ENCODE measurements at regions not wholly inside any gene's neighbourhood (a gene's known extent, or its start where the extent isn't known, plus 50 kb on each side); places are given as distances from the start of the nearest gene placed in this dataset.
A peak's percentile ranks its signal among the peaks of the same experiment; 100 is the strongest.

DNA sequence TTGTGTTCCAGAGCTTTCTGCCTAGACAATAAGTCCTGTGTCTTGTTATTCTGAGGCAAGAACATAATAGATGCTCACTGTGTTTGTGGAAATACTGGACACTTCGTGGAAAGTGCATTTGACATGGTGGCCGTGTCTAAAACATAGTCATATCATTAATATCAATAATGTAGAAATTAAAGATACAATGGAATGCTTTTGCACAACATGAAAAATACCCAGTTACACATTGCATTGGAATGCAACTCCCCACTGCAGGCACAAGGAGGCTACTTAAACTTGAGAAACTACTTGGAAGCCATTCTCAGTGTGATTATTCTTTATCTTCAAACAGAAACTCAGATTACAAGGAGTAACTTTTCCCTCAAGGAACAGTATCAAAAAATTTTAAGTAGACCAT is 145.3 kb upstream of the ZNF462 start:
- no peaks in the 10 kb centered on the region for H3F3A ChIP-seq (ENCODE audit: low read depth)
- H3K36me3 Mint-ChIP-seq = peaks cover 1% of the 10 kb centered on the region
- H3K9ac ChIP-seq = no peak overlapping the region
- no peak for DNase-seq (ENCODE audit: low spot score)
- no peaks in the 10 kb centered on the region for H3K79me2 ChIP-seq (ENCODE audit: low read depth)
- no peaks in the 10 kb centered on the region for H3K27me3 ChIP-seq
- H3K27ac ChIP-seq = no peak overlapping the region
- H3K36me3 ChIP-seq = no peaks in the 10 kb centered on the region
- no peaks in the 10 kb centered on the region for H3K27me3 Mint-ChIP-seq (ENCODE audit: insufficient read depth, low read depth)
- peaks cover 3% of the 10 kb centered on the region for H3K4me1 ChIP-seq
- H3K4me2 ChIP-seq = no peak overlapping the region
- H3K4me3 ChIP-seq = no peak overlapping the region
- TF ChIP-seq, protein P1, sequence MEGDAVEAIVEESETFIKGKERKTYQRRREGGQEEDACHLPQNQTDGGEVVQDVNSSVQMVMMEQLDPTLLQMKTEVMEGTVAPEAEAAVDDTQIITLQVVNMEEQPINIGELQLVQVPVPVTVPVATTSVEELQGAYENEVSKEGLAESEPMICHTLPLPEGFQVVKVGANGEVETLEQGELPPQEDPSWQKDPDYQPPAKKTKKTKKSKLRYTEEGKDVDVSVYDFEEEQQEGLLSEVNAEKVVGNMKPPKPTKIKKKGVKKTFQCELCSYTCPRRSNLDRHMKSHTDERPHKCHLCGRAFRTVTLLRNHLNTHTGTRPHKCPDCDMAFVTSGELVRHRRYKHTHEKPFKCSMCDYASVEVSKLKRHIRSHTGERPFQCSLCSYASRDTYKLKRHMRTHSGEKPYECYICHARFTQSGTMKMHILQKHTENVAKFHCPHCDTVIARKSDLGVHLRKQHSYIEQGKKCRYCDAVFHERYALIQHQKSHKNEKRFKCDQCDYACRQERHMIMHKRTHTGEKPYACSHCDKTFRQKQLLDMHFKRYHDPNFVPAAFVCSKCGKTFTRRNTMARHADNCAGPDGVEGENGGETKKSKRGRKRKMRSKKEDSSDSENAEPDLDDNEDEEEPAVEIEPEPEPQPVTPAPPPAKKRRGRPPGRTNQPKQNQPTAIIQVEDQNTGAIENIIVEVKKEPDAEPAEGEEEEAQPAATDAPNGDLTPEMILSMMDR (IDR thresholded peaks at IDR 0.05) = no peak
- TF ChIP-seq EZH2phosphoT487 (IDR thresholded peaks at IDR 0.05) (no peak), EZH2 (IDR thresholded peaks at IDR 0.05) (no peak)
- no peaks in the 10 kb centered on the region for H4K20me1 ChIP-seq (ENCODE audit: low read depth)
- no peak overlapping the region for H2AFZ ChIP-seq (replicated peaks)
- no peaks in the 10 kb centered on the region for H3K4me1 Mint-ChIP-seq
- H3K9me3 Mint-ChIP-seq = peaks cover 4% of the 10 kb centered on the region
- no peaks in the 10 kb centered on the region for H3K9me3 ChIP-seq (ENCODE audit: low read depth)
- no peak overlapping the region for H3K4me3 Mint-ChIP-seq
- no peak overlapping the region for H3K27ac Mint-ChIP-seq

DNA sequence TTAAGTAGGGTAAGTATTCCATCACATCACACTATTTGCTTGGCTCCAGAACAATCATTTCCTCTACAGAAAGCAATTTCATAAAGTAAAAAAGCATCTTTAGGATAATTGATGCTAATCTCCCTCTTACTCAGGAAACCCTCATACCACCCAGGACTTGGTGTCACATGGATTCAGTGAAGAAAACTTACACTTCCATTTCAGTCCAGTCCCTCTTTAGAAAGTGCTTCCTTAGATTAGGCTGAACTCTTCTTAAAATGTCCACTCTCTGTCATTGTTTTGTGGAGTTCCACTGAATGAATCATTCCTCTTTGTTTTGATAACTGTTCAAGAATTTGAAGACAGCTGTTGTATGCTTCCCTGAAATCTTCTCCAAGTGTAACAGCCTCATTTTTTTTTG is 144.0 kb upstream of the ZNF462 start:
- no peak overlapping the region for H3K27ac ChIP-seq
- Mint-ChIP-seq H3K4me3 (no peak overlapping the region), H3K36me3 (peaks cover 1% of the 10 kb centered on the region), H3K4me1 (no peaks in the 10 kb centered on the region), H3K9me3 (peaks cover 4% of the 10 kb centered on the region), H3K27me3 (ENCODE audit: insufficient read depth, low read depth) (no peaks in the 10 kb centered on the region), H3K27ac (no peak overlapping the region)
- DNase-seq (ENCODE audit: low spot score) = no peak
- H3K4me1 ChIP-seq = peaks cover 3% of the 10 kb centered on the region
- H2AFZ ChIP-seq (replicated peaks) = peak overlapping the region; percentile 31
- H3K4me2 ChIP-seq = no peak overlapping the region
- no peak overlapping the region for H3K4me3 ChIP-seq
- H3K27me3 ChIP-seq = no peaks in the 10 kb centered on the region
- no peaks in the 10 kb centered on the region for H3K36me3 ChIP-seq
- TF ChIP-seq, protein P1 (IDR thresholded peaks at IDR 0.05) = no peak
- TF ChIP-seq EZH2phosphoT487 (IDR thresholded peaks at IDR 0.05) (no peak), EZH2 (IDR thresholded peaks at IDR 0.05) (no peak)
- H3F3A ChIP-seq (ENCODE audit: low read depth) = no peaks in the 10 kb centered on the region
- H3K9ac ChIP-seq = no peak overlapping the region
- no peaks in the 10 kb centered on the region for H3K79me2 ChIP-seq (ENCODE audit: low read depth)
- H4K20me1 ChIP-seq (ENCODE audit: low read depth) = no peaks in the 10 kb centered on the region
- no peaks in the 10 kb centered on the region for H3K9me3 ChIP-seq (ENCODE audit: low read depth)

DNA sequence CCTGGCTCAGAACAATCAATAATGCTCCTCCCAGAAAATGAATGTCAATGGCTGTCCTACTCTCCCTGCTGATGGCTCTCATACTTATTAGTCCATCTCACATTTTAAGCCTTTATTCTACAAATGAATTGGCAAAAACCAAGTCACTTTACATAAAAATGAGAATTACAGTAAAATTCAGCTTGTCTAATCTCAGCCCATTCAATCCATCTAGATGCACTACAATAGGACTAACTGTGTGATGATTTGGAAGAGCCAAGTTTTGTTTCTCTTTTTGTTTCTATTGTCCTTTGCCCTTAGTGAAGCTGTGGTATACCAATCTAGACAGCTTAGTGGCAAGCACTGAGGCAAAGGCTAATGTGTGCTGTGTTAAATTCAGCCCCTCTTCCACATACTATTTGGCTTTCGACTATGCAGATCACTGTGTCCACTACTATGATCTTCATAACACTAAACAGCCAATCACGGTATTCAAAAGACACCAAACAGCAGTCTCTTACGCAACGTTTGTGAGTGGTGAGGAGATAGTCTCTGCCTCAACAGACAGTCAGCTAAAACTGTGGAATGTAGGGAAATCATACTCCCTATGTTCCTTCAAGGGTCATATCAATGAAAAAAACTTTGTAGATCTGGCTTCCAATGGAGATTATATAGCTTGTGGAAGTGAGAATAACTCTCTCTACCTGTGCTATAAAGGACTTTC is 140.8 kb upstream of the ZNF462 start:
- TF ChIP-seq EZH2phosphoT487 (IDR thresholded peaks at IDR 0.05) = no peak
- TF ChIP-seq, protein P1 (IDR thresholded peaks at IDR 0.05) = no peak
- no peak for TF ChIP-seq EZH2 (IDR thresholded peaks at IDR 0.05)
- no peak overlapping the region for H3K27ac ChIP-seq
- H2AFZ ChIP-seq (replicated peaks) = peak overlapping the region; percentile 2
- Mint-ChIP-seq H3K27ac (no peak overlapping the region), H3K36me3 (peaks cover 1% of the 10 kb centered on the region), H3K9me3 (peaks cover 4% of the 10 kb centered on the region), H3K4me1 (no peaks in the 10 kb centered on the region), H3K4me3 (no peak overlapping the region), H3K27me3 (ENCODE audit: insufficient read depth, low read depth) (no peaks in the 10 kb centered on the region)
- no peaks in the 10 kb centered on the region for H3F3A ChIP-seq (ENCODE audit: low read depth)
- H3K9ac ChIP-seq = no peak overlapping the region
- peaks cover 3% of the 10 kb centered on the region for H3K4me1 ChIP-seq
- H3K9me3 ChIP-seq (ENCODE audit: low read depth) = no peaks in the 10 kb centered on the region
- no peaks in the 10 kb centered on the region for H3K36me3 ChIP-seq
- no peaks in the 10 kb centered on the region for H3K79me2 ChIP-seq (ENCODE audit: low read depth)
- no peak overlapping the region for H3K4me3 ChIP-seq
- H3K27me3 ChIP-seq = no peaks in the 10 kb centered on the region
- H4K20me1 ChIP-seq (ENCODE audit: low read depth) = no peaks in the 10 kb centered on the region
- DNase-seq (ENCODE audit: low spot score) = no peak
- H3K4me2 ChIP-seq = no peak overlapping the region

Measured in neural progenitor cell (in vitro differentiated cells).